WTC11 (cell line): ENCODE measurements at regions not wholly inside any gene's neighbourhood (a gene's known extent, or its start where the extent isn't known, plus 50 kb on each side); places are given as distances from the start of the nearest gene placed in this dataset.

ENCODE experiments used
- ATAC-seq: fragments of 200-7000 bp; cut with Tn5 transposase; 2 replicates; pipeline ENCODE4 v1.10.0; 2021; ENCODE audit warnings: mild to moderate bottlenecking, moderate library complexity
- CTCF ChIA-PET: fragments of 300-600 bp; sonication (Branson Sonifier 250); formaldehyde crosslinking; loops from one replicate; lab custom pipeline; 2021; ENCODE audit warnings: antibody characterized with exemption; lab: Charles Lee
- POLR2A ChIA-PET: fragments of 350-600 bp; sonication (Branson Sonifier 250); formaldehyde crosslinking; loops from one replicate; lab custom pipeline; 2021; ENCODE audit warnings: antibody characterized with exemption; lab: Charles Lee
- DNase-seq: peaks from one replicate; pipeline ENCODE4 v3.0.0; 2021; ENCODE audit warnings: low spot score
- H3K27ac Mint-ChIP-seq: 2 replicates; pipeline ENCODE4 v1.8.0; 2021; ENCODE audit warnings: mixed read lengths
- H3K27me3 Mint-ChIP-seq: 2 replicates; pipeline ENCODE4 v1.8.0; 2021; ENCODE audit warnings: low read depth, mild to moderate bottlenecking, moderate library complexity, mixed read lengths
- H3K36me3 Mint-ChIP-seq: 2 replicates; pipeline ENCODE4 v1.8.0; 2021; ENCODE audit warnings: mixed read lengths
- H3K4me1 Mint-ChIP-seq: 2 replicates; pipeline ENCODE4 v1.8.0; 2022; ENCODE audit warnings: mixed read lengths
- H3K4me3 Mint-ChIP-seq: 2 replicates; pipeline ENCODE4 v1.8.0; 2021; ENCODE audit warnings: mild to moderate bottlenecking, moderate library complexity, mixed read lengths
- H3K9me3 Mint-ChIP-seq: 2 replicates; pipeline ENCODE4 v1.8.0; 2021; ENCODE audit warnings: mixed read lengths
- AFF4 ChIP-seq: sonication (generic); formaldehyde crosslinking; IDR thresholded peaks from 2 replicates; pipeline ENCODE4 v1.8.1; 2023; ENCODE audit warnings: mild to moderate bottlenecking, missing genetic modification reagents, borderline replicate concordance
- ARID4B ChIP-seq: sonication (generic); formaldehyde crosslinking; IDR thresholded peaks from 2 replicates; pipeline ENCODE4 v1.8.0; 2023; ENCODE audit warnings: missing genetic modification reagents, mild to moderate bottlenecking, borderline replicate concordance
- CREM ChIP-seq: sonication (generic); formaldehyde crosslinking; IDR thresholded peaks from 2 replicates; pipeline ENCODE4 v1.8.1; 2022; ENCODE audit warnings: mild to moderate bottlenecking, missing genetic modification reagents, moderate library complexity
- GABPB1 ChIP-seq: sonication (generic); formaldehyde crosslinking; IDR thresholded peaks from 2 replicates; pipeline ENCODE4 v1.8.1; 2023; ENCODE audit warnings: mild to moderate bottlenecking, missing genetic modification reagents
- GTF2I ChIP-seq: fragments of 250-450 bp; sonication (Bioruptor Pico); conservative IDR thresholded peaks from 2 replicates; pipeline ENCODE4 v1.4.0; 2021; ENCODE audit warnings: mild to moderate bottlenecking
- JAZF1 ChIP-seq: fragments of 250-450 bp; sonication (Bioruptor Pico); IDR thresholded peaks from 2 replicates; pipeline ENCODE4 v1.9.0; 2021; ENCODE audit warnings: moderate library complexity, mild to moderate bottlenecking, inconsistent platforms
- JUN ChIP-seq: sonication (generic); formaldehyde crosslinking; IDR thresholded peaks from 2 replicates; pipeline ENCODE4 v1.8.0; 2023; ENCODE audit warnings: mild to moderate bottlenecking, missing genetic modification reagents
- KAT7 ChIP-seq: sonication (generic); formaldehyde crosslinking; IDR thresholded peaks from 2 replicates; pipeline ENCODE4 v1.8.1; 2023; ENCODE audit warnings: missing genetic modification reagents, mild to moderate bottlenecking, borderline replicate concordance
- MAX ChIP-seq: sonication (generic); formaldehyde crosslinking; IDR thresholded peaks from 2 replicates; pipeline ENCODE4 v1.8.0; 2022; ENCODE audit warnings: mild to moderate bottlenecking, missing genetic modification reagents
- MYBL2 ChIP-seq: sonication (generic); formaldehyde crosslinking; IDR thresholded peaks from 2 replicates; pipeline ENCODE4 v1.8.1; 2023; ENCODE audit warnings: mild to moderate bottlenecking, moderate library complexity, missing genetic modification reagents
- NR1H2 ChIP-seq: sonication (generic); formaldehyde crosslinking; IDR thresholded peaks from 2 replicates; pipeline ENCODE4 v1.9.0; 2021; ENCODE audit warnings: mild to moderate bottlenecking, moderate library complexity, missing genetic modification reagents
- NR2C2 ChIP-seq: sonication (generic); formaldehyde crosslinking; IDR thresholded peaks from 2 replicates; pipeline ENCODE4 v1.8.0; 2022; ENCODE audit warnings: mild to moderate bottlenecking, missing genetic modification reagents
- PREB ChIP-seq: sonication (generic); formaldehyde crosslinking; IDR thresholded peaks from 2 replicates; pipeline ENCODE4 v1.8.1; 2022; ENCODE audit warnings: mild to moderate bottlenecking, missing genetic modification reagents, moderate library complexity, borderline replicate concordance
- RELA ChIP-seq: sonication (generic); formaldehyde crosslinking; IDR thresholded peaks from 2 replicates; pipeline ENCODE4 v1.8.1; 2022; ENCODE audit warnings: missing genetic modification reagents, mild to moderate bottlenecking, borderline replicate concordance
- RORB ChIP-seq: fragments of 250-450 bp; sonication (Bioruptor Pico); IDR thresholded peaks from 2 replicates; pipeline ENCODE4 v1.9.0; 2021; ENCODE audit warnings: mild to moderate bottlenecking
- SOX15 ChIP-seq: fragments of 250-450 bp; sonication (Bioruptor Pico); IDR thresholded peaks from 2 replicates; pipeline ENCODE4 v1.9.0; 2021; ENCODE audit warnings: mild to moderate bottlenecking
- SP1 ChIP-seq: sonication (generic); formaldehyde crosslinking; conservative IDR thresholded peaks from 2 replicates; pipeline ENCODE4 v1.8.1; 2022; ENCODE audit warnings: missing genetic modification reagents
- TCF7 ChIP-seq: sonication (generic); formaldehyde crosslinking; IDR thresholded peaks from 2 replicates; pipeline ENCODE4 v1.8.0; 2022; ENCODE audit warnings: mild to moderate bottlenecking, low read depth, missing genetic modification reagents, moderate library complexity
- TEAD4 ChIP-seq: sonication (generic); formaldehyde crosslinking; IDR thresholded peaks from 2 replicates; pipeline ENCODE4 v1.8.0; 2022; ENCODE audit warnings: mild to moderate bottlenecking, missing genetic modification reagents
- TP53 ChIP-seq: sonication (generic); formaldehyde crosslinking; IDR thresholded peaks from 2 replicates; pipeline ENCODE4 v1.8.1; 2023; ENCODE audit warnings: mild to moderate bottlenecking, missing genetic modification reagents
- ZNF138 ChIP-seq: sonication (generic); formaldehyde crosslinking; conservative IDR thresholded peaks from 2 replicates; pipeline ENCODE4 v1.8.1; 2022; ENCODE audit warnings: mild to moderate bottlenecking, moderate library complexity, missing genetic modification reagents
- ZNF281 ChIP-seq: sonication (generic); formaldehyde crosslinking; IDR thresholded peaks from 2 replicates; pipeline ENCODE4 v1.8.0; 2023; ENCODE audit warnings: mild to moderate bottlenecking, missing genetic modification reagents
- ZNF416 ChIP-seq: fragments of 250-450 bp; sonication (Bioruptor Pico); IDR thresholded peaks from 2 replicates; pipeline ENCODE4 v1.9.0; 2021; ENCODE audit warnings: mild to moderate bottlenecking, inconsistent platforms
- ZNF425 ChIP-seq: fragments of 250-450 bp; sonication (Bioruptor Pico); conservative IDR thresholded peaks from 2 replicates; pipeline ENCODE4 v1.9.0; 2021; ENCODE audit warnings: mild to moderate bottlenecking

GRCh38 chr18:31250902-31251301 is 67.1 kb upstream of the DSG1 start:
- no peak for ATAC-seq
- H3K9me3 Mint-ChIP-seq, result no peaks in the 10 kb centered on the region
- TF ChIP-seq TP53 (CRISPR knock-in tag), result no peak
- TF ChIP-seq AFF4 (CRISPR knock-in tag), result no peak
- TF ChIP-seq RELA, result no peak
- TF ChIP-seq KAT7, result no peak
- no peak for TF ChIP-seq TCF7 (CRISPR knock-in tag)
- TF ChIP-seq SOX15, result no peak
- no peak for TF ChIP-seq PREB (CRISPR knock-in tag)
- no peak for TF ChIP-seq ZNF281
- no peak for TF ChIP-seq ZNF416 (CRISPR knock-in tag)
- no peak for TF ChIP-seq MYBL2
- TF ChIP-seq JAZF1 (CRISPR knock-in tag), result no peak
- no peak for TF ChIP-seq ARID4B
- no peak for TF ChIP-seq TEAD4
- H3K27ac Mint-ChIP-seq, result no peak overlapping the region
- DNase-seq, result no peak
- no peak overlapping the region for H3K4me3 Mint-ChIP-seq
- POLR2A ChIA-PET, result no interaction called here
- H3K36me3 Mint-ChIP-seq, result no peaks in the 10 kb centered on the region
- CTCF ChIA-PET, result interaction anchor here (2.4 kb wide), 1 partner anchor 9 kb away, joined by 12 read pairs; no protein-coding TSS in a partner anchor
- peaks cover 22% of the 10 kb centered on the region for H3K4me1 Mint-ChIP-seq
- no peaks in the 10 kb centered on the region for H3K27me3 Mint-ChIP-seq

- Mint-ChIP-seq H3K27ac (no peak overlapping the region), H3K36me3 (no peaks in the 10 kb centered on the region), H3K9me3 (no peaks in the 10 kb centered on the region), H3K4me3 (no peak overlapping the region), H3K4me1 (peaks cover 14% of the 10 kb centered on the region), H3K27me3 (no peaks in the 10 kb centered on the region)
- DNase-seq (no peak), ATAC-seq (no peak)
- ChIA-PET POLR2A (no interaction called here), CTCF (no interaction called here)
- TF ChIP-seq RORB (CRISPR knock-in tag) (no peak), JUN (CRISPR knock-in tag) (no peak), NR2C2 (no peak), SP1 (CRISPR knock-in tag) (no peak), MAX (no peak), NR1H2 (CRISPR knock-in tag) (no peak), JAZF1 (CRISPR knock-in tag) (no peak), GTF2I (CRISPR knock-in tag) (no peak), CREM (CRISPR knock-in tag) (no peak), ZNF425 (CRISPR knock-in tag) (no peak), GABPB1 (CRISPR knock-in tag) (no peak), TP53 (CRISPR knock-in tag) (no peak), ZNF138 (CRISPR knock-in tag) (no peak)
These were observed 65.4 kb upstream of the DSG1 start for GRCh38 chr18:31252522-31252921.
